HG02884 (cell line): ENCODE measurements at regions not wholly inside any gene's neighbourhood (a gene's known extent, or its start where the extent isn't known, plus 50 kb on each side); places are given as distances from the start of the nearest gene placed in this dataset.
"Not testable (repeated sequence)": the region's sequence is repeated elsewhere in the genome, so short reads cannot be mapped to it uniquely, and the experiment has no call there.

ENCODE experiments used
- ATAC-seq: cut with Tn5 transposase; IDR thresholded peaks from one replicate; pipeline ENCODE4 v1.9.1; 2021; ENCODE audit warnings: mild to moderate bottlenecking, moderate library complexity; ENCODE audit not compliant: unreplicated experiment

DNA sequence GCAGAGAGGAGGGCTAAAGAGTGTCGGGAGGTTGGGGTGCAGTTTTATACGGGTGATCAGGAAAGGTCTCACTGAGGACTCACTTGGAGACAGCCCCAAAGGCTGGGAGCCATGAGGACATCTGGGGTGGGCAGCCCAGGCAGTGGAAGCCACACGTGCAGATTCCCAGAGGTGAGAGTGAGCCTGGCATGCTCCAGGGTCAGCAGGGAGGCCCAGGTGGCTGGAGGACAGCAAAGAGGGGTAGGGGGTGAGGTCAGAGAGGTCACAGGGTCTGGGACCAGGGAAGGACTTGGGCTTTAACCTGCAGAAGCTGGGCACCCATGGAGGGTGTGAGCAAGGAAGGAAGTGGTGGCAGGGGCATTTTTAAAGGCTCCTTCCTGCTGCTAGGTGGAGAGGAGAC lies 481.7 kb downstream of the MATN1 start:
- no peak for ATAC-seq

DNA sequence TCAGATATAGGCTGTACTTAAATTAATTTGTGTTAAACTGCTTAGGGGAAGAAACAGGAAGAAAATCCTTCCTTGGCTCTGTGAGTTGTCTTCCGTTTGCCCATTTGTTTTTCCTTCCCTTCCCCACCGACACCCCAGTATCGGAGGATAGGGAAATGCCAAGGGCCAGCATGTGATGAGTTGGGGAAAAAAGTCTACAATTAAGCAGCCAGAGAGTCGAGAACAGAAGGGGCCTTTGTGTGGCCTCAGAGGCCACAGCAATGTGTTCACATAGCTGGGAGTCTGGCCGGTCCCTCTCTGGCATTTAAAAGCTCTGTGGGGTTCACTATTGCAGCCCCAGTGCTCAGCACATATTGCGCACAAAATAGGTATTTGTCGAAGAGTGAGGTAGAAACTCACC lies 489.3 kb downstream of the MATN1 start:
- ATAC-seq: no peak

DNA sequence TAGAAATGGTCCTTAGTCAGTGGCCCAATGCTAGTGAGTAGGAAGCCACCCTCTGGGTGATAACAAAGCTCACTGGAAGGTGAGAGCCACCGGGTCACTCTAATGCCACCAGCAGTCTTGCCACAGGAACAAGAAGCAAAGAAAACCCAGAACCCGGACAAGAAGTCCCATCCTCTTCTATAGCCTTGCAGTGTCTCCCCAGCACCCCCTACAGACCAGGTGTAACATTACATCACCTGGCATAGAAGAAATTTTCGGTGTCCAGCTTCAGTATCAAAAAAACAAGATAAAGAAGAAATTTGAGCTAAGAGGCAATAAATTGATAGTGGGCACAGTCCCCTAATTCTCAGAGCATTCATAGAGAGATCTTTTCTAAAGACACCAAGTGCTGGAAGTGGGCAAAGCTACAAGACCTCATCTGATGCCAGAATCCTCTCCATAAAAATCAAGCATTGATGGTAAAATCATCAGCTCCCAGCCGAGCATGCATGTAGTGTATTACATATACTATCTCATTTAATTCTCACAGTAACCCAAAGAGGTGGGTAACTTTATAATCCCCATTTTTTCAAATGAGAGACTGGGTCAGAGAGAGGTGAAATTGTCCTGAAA lies 491.0 kb downstream of the MATN1 start:
- ATAC-seq: no peak

DNA sequence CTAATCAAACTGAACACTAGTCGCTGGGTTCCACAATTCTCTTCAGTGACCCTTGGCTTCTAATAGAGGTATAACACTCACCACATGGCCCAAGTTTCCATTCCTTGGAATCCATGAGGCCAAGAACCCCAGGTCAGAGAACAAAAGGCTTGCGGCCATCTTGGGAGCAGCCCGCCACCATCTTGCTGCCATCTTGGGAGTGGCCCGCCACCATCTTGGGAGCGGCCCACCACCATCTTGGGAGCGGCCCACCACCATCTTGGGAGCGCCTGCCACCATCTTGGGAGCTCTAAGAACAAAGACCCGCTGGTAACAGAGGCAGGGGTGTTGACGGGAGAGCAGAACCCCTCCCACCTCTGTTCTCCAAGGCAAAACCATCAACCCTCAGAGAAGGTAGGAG lies 493.4 kb downstream of the MATN1 start:
- ATAC-seq: no peak

DNA sequence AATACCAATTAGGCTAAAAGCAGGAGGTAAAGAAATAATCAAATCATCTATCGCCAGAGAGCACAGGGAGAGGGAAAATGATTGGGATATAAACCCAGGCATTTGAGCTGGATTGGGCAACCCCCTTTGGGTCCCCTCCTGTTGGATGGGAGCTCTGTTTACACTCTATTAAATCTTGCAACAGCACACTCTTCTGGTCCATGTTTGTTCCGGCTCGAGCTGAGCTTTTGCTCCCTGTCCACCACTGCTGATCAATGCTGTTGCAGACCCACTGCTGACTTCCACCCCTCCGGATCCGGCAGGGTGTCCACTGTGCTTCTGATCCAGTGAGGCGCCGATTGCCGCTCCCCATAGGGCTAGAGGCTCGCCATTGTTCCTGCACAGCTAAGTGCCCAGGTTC lies 493.8 kb downstream of the MATN1 start:
- no peak for ATAC-seq

DNA sequence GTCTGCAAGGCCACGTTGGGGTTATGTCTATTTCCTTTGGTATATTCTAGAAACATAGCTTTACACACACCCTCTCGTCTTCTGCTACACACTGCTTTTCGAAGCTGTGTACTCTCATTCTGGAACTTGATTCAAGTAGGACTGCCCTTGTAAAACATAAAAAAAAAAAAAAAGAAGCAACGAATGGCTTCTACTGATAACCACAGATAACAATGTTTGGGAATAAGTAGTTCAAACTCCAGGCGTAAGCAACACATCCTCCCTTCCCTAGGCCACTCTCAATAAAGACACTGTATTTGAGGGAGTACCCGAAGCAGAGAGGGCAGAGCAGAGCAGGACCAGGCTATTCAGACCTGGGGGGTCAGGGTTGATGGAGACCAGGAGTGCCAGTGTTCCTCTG lies 496.7 kb downstream of the MATN1 start:
- no peak for ATAC-seq

DNA sequence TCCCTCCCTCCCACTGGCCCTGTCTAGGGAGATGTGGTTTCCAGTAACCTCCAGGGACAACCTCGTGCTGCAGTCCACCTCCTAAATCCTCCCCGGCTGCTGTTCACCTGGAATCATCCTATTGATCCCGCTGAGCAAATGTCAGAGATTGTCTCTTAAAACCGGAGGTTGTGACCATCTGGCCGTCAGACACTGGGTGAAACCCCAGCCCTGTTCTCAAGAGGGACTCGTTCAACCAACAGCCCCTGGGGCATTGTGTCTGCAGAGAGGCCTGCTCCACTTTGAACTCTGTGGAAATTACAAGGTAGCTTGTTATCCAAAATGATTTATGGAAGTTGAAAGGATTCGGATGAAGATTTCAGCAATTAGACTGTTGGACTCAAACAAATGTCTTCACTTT lies 498.0 kb downstream of the MATN1 start:
- no peak for ATAC-seq

DNA sequence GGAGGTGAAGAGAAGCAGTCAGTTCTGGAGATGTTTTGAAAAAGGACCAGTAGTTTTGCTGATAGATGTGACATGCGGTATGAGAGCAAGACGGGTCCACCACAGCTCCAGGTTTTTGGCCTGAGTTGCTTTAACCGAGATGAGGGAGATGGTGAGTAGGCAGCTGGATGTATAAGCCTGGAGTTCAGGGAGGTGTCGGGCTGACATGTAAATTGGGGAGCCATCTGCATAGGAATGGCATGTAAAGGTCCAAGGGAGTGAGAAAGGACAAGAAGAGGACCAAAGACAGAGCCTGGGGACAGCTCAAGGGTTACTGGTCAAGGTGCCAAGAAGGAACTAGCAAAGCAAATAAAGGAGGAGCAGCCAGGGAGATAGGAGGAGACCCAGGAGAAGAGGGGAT lies 503.7 kb downstream of the MATN1 start:
- ATAC-seq: no peak

DNA sequence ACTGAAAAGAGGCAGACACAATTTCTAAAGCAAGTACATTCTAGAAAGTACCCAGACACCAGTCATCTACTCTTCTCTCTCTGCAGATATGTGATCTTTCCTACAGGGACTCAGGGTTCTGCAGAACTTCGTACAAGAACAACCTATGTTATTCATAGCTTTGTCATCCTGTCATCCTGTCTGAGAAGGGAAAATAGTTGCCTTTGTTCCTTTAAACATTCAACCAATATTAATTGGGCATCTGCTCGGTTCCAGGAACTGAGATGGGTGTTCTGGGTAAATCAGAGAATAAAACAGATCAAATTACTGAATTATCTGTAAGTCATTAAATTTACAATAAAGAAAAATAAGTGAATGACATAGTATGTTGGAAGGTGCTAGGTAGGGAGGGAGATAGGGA lies 504.9 kb downstream of the MATN1 start:
- ATAC-seq: no peak

DNA sequence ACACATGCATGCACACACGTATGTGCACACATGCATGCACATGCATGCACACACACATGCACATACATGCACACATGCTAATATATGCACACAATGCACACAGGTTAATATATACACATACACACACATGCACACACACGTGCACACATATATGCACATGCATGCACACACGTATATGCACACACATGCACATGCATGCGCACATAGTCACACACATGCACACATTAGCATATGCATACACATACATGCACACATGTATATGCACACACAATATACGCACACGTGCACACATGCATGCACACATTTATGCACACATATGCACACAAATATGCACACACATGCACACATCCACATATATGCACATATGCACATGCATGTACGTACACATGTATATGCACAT lies 506.8 kb downstream of the MATN1 start:
- no peak for ATAC-seq

DNA sequence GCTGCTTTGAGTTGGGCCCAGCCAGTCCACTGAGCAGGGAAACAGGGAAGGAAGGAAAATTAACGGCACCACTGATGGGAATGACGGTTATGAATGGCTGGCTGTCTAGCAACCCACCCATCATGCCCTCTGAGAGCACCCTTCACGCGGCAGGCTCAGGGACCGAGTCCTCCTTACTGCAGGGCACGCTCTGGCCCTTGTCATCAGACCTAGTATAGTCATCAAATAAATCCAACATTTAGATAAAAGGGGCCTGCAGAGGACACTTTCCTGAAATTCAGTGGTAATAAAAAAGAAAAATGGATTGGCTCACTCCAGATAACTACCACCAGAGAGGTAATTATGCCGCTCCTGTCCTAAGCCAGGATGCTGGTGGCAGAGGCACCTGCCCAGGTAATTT lies 509.4 kb downstream of the MATN1 start:
- no peak for ATAC-seq

DNA sequence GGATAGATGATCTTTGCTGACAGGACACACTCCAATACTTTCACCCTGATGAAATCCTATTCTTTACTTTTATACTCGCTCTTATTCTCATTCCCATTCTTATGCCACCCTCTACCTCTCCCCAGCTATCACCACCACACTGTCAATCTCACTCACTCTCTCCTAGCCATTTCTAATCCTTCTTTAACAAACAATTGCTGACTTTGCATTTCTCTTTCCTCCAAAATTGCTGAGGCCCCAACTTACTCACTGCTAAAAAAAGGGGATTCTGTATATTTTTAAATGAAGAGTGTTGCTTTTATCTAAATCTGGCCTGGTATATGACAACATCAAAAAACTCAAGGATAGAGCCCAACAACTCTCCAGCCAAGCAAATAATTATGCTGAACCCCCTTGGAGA lies 515.4 kb downstream of the MATN1 start:
- not testable (repeated sequence) for ATAC-seq

DNA sequence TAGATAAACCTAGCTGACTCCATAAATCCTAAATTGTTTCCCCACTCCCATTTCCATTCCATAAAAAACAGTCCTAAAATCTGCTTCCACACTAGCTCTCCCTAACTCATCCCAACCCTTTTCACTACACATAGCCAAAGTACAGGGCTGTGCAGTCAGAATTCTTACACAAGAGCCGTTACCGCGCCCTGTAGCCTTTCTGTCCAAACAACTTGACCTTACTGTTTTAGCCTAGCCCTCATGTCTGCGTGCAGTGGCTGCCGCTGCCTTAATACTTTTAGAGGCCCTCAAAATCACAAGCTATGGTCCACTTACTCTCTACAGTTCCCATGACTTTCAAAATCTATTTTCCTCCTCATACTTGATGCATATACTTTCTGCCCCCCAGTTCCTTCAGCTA lies 516.8 kb downstream of the MATN1 start:
- ATAC-seq: not testable (repeated sequence)

DNA sequence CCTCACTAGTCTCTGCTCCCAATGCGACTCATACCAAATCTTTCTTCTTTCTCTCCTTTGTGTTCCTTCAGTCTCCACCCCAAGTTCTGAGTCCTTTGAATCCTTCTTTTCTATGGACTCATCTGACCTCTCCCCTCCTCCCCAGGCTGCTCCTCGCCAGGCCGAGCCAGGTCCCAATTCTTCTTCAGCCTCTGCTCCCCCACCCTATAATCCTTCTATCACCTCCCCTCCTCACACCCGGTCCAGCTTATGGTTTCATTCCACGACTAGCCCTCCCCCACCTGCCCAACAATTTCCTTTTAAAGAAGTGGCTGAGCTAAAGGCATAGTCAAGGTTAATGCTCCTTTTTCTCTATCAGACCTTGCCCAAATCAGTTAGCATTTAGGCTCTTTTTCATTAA lies 518.5 kb downstream of the MATN1 start:
- ATAC-seq: not testable (repeated sequence)

DNA sequence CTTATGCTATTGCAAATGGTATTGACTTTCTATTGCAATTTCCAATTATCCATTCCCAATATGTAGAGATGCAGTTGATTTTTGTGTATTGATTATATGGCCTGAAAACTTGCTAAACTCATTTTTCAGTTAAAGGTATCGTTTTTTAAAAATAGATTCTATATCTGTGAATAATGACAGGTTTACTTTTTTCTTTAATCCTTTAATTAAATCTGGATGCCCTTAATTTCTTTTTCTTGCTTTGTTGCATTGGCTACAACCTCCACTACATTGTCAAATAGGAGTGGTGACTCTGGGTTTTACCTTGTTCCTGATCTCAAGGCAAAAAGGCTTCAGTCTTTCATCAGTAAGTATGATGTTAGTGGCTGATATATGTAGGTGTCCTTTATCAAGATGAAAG lies 522.4 kb downstream of the MATN1 start:
- ATAC-seq: no peak

DNA sequence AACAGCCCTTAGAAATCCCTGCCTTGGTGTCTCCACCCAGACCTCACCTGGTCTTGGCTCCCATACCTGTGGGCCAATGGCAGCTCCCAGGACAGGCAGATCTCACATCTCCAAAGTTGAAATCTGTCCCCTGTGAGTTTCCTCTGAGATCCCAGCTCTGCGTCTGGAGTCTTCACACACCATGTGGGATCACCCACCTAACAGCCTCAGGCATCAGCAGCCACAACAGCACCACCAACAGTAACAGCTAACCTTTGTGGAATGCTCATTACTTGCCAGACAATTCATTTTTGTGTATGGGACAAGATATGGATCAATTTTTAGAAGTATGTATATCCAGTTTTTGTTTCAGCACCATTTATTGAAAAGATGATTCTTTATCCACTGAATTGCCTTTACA lies 523.2 kb downstream of the MATN1 start:
- ATAC-seq: no peak

DNA sequence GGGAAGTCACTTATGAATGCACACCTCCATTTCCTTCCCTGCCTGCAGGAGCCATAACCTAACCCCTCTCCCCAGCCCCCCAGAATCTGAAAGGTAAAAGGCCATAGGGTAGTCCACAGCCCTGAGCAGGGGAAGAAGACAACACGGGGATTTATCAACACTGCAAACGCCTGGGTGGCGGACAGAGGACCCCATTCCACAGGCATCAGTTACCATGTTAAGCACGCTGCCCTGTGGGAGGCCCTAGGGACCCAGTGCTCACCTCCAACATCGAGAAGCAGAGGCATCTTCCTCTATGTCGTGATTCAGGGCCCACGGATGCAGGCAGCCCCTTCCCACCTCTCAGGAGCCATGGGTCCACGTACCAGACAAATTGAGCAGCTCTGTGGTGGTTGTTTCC lies 523.8 kb downstream of the MATN1 start:
- no peak for ATAC-seq

DNA sequence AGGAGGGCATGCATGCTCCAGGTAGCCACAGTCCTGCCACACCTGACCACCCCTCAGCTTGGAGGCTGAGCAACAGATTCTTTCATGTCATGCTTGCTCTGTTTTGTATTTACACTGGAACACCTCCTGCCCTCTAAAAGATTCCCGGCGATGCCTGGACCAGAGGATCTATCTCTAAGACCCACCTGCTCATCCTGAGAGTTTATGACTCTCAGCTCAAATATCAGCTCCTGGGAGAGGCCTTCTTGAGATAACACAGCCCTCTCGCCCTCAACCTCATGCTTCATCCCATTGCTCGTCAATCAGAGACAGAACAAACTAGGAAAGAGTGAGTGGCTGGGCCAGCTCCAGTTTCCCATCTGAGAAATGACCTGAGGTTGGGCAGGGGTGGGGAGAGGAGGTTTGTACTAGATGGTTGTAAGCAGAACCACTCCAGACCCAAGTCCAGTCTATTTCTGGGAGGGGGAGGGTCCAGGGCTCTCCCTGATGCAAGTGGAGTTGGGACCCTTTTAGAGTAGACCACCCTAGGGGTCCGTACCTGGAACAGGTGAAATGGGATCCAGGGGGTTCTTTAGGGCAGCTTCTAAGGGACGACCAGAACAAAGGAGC lies 524.5 kb downstream of the MATN1 start:
- ATAC-seq: no peak

DNA sequence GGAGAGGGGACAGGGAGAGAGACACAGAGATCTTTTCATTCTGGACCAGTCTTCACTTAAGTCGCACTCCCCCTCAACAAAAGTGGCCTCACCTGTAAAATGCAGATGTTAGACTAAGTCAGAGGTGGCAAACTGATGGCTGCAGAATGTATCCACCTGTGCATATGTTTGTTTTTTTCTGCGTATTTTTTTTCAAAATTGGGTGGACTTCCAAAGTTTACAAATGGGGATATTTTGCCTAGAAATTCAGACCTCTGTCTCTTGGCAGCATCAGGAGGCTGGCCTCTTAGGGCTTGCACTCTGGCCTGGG lies 525.0 kb downstream of the MATN1 start:
- no peak for ATAC-seq

DNA sequence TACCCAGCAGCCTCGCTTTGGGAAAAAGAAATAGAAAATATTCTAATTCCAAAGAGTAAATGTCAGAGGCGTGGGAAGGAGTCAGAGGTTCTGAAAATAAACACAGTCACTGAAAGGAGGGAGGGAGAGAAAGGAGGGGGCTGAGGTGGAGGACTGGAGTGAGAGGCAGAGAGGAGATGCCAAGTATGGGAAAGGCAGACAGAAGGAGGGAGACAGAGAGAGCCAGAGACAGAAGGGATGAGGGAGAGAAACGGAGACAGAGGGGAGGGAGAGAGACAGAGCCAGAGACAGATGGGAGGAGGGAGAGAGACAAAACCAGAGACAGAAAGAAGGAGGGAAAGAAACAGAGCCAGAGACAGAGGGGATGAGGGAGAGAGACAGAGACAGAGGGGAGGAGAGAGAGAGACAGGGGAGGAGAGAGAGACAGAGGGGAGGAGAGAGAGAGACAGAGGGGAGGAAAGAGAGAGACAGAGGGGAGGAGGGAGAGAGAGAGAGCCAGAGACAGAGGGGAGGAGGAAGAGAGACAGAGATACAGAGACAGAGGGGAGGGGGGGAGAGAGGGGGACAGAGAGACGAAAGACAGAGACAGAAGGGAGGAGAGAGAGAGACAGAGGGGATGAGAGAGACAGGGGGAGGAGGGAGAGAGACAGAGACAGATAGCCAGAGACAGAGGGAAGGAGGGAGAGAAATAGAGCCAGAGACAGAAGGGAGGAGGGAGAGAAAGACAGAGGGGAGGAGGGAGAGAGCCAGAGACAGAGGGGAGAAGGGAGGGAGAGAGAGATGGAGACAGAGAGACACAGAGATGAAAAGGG lies 525.5 kb downstream of the MATN1 start:
- no peak for ATAC-seq

DNA sequence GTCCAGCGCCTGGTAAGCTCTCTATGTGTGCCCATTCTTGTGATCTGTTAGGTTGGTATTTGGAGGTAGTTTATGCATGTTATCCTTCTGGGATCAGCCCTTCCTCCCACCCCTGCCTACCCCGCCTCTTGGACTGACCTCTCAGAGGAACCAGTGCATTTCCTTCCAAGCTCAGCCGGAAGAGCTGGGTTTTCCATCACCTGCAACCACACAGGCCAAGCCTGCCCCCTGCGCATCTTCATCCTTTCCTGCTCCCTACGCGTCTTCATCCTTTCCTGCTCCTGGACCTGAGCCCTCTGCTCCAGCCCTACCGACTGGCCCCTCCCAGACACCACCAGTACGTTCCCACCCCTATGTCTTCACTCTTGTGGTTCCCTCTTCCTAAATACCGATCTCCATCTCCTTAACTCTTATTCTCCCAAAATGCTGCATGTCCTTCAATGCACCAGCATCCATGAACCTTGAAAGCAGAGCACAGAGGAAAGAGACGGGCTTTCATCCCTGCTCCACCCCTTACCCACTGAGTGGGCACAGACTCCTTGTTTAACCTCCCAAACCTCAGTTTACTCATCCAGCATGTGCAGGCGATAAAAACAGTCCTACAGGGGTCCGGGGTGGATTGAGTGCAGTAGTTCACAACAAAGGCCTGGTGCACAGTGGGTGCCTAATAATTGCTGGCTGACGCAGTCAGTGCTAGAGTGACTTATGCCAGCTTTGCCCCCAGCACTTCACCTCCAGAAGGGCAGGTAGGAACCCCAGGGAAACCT lies 526.3 kb downstream of the MATN1 start:
- ATAC-seq: no peak

DNA sequence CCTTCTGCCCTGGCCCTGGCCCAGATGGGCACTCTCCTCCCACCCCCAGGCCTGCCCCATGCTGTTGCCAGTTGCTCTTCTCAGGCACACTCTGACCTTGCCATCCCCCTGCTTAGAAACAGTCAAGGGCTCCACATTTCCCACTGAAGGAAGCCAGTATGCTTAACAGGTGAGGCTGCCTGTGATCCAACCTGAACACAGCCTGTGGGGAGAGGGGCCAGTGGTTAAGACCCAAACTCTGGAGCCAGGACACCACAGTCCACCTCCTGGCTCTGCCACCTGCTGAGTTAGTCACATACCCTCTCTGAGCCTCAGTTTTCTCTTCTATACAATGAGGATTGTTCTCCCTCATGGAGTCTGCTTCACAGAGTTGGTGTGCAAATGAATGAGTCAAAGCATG lies 526.9 kb downstream of the MATN1 start:
- ATAC-seq: no peak
